Ovary (tissue), 3 donors: ENCODE measurements at regions not wholly inside any gene's neighbourhood (a gene's known extent, or its start where the extent isn't known, plus 50 kb on each side); places are given as distances from the start of the nearest gene placed in this dataset.

ENCODE experiments used
- CTCF ChIP-seq, 3 donors: fragments of 450-650 bp in 2 of 3; fragments of 200-600 bp in 1 of 3; IDR thresholded peaks; one replicate each; pipeline versions ENCODE4 v1.5.1 to v1.8.0; 2016 to 2022; ENCODE audit warnings: antibody characterized with exemption in 3 of 3, mild to moderate bottlenecking in 1 of 3
- POLR2A ChIP-seq: fragments of 450-650 bp; IDR thresholded peaks from one replicate; pipeline ENCODE4 v1.6.1; 2017; ENCODE audit warnings: antibody characterized with exemption, mild to moderate bottlenecking, moderate library complexity
- donor health status: DM: no; HTN: no; CAD: no.

GRCh38 chr6:71502168-71502567 lies 213.6 kb downstream of the OGFRL1 start:
- TF ChIP-seq POLR2A (no peak), CTCF (IDR thresholded peaks at IDR 0.05) (no peak)
